ENCODE measurements at regions not wholly inside any gene's neighbourhood (a gene's known extent, or its start where the extent isn't known, plus 50 kb on each side); places are given as distances from the start of the nearest gene placed in this dataset.
"Not testable (repeated sequence)": the region's sequence is repeated elsewhere in the genome, so short reads cannot be mapped to it uniquely, and the experiment has no call there.

DNA sequence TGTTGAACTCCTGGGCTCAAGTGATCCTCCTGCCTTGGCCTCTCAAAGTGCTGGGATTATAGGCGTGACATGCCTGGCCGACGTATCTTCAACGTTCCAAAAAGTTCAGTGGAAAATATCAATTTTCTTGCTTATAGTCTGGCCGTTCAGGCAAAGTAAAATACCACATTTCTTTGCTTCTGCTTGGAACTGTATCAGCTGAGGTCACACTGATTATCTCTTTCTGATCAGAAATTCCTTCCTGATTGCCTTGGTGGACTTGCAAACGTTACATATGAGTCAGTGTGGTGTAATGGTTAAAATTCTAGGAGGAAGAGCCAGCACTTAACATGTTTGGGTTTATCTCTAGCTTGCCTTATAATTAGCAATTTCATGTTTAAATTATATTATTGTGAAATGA, 189.5 kb upstream of the VKORC1L1 start:
- DNase-seq; ATAC-seq; intact Hi-C loops (cut with DNase I): not testable (repeated sequence)

DNA sequence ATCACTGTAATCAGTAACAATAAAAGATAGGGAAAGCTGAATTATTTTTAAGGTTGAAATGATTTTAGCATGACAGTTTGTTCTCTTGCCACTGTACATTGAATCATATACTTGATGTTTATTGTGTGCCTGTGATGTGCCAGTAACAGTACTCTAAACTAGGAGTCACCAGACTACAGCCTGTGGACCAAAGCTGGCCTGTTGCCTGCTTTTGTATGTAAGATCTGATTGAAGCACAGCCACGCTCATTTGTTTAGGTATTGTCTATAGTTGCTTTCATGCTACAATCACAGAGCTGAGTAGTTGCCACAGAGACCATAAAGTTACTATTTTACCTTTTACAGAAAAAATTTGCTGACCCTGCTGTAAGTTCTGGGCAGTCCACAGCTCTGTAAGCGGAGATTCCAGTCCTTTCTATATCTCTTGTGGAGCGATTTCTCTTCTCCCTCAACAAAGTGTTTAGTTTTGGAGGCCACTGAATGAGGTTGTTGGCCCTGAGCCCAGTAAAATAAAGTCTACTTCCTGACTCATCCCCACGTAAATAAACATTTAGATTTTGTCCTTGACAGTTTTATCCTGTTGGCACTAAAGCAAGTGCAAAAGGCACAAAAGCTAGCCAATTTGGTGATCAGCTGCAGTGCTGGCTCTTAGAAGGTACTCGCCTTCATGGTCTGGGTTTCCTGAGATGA, 173.7 kb upstream of the VKORC1L1 start:
- ATAC-seq, result peak in 1 of 2 donors; percentile 23
- intact Hi-C loops (cut with DNase I); DNase-seq: not testable (repeated sequence)

DNA sequence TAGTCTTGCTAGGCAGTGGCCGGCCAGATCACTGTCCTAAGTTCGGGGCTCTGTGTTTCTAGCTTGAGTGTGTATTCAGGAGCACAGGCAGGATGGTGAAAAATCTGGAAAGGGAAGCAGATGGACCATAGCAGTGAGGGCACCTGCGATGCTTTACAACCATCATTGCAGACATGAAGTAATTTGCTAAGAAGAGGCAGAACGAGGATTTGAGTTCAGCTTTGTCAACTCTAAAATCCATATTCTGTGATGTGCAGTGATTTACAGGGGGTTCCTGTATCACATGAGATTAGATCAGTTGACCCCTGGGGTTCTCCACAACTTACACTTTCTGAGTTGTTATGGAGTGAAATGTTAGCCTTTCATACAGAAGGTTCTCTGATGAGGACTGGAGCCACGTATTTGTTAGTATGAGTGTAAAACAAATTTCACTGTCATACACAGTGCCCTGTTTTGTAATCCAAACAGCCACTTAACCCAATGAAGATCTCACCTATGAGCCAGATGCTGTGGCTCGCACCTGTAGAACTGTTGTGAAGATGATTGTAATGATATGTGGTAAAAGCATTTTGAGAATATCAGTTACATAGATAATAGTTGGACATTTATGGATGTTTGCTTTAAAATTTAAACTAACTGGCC, 173.0 kb upstream of the VKORC1L1 start:
- DNase-seq; intact Hi-C loops (cut with DNase I); ATAC-seq: not testable (repeated sequence)

DNA sequence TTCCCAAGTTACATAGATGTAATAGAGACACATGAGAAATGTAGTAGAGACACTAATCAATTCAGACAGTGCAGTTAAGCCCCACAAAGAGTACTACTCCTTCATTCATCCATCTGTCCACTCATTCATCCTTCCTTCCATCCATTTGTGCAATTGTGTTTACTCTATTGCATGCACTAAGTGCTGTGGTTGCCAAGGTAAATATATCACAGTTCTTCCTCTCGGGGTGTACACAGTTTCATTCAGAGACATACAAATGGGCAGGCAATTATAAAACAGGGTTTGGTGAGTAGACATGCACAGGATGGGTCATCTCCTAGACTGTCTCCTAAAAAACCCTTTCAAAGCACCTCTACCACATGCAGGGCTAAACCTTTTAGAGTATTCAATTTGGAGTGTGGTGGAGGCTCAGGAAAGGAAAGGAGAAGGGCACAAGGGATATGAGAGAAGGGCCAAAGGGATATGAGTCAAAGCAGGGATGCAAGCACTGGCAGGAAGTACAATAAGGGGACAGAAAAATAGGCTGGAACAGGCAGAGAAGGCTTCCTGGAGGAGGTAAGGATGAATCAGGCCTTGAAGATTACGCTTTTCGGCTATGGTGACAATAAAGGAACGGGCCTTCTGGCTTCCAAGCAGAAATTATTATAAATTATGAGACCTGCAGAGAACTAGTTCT, 153.6 kb upstream of the VKORC1L1 start:
- intact Hi-C loops (cut with DNase I), result not testable (repeated sequence)

DNA sequence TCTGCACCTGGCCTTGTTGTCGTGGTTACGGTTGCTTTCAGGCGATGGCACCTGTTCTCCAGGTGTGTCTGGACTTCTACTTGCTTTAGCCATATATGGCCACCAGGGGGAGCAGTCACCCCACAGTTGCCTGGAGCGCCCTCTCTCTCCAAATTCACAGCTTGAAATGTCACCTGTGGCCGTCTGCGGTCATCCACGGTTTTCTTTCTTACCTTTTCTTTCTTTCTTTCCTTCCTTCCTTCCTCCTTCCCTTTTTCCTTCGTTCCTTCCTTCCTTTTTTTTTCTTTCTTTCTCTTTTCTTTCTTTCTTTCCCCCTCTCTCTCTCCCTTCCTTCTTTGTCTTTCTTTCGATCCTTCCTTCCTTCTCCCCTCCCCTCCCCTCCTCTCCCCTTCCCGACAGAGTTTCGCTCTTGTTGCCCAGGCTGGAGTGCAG, 150.5 kb upstream of the VKORC1L1 start:
- ATAC-seq (peak; percentile 49 to 55), DNase-seq (peak; percentile 47)
- intact Hi-C loops (cut with DNase I), result no loop called here

More for the DNA sequence above, 153.6 kb upstream of the VKORC1L1 start:
- not testable (repeated sequence) for ATAC-seq, DNase-seq

DNA sequence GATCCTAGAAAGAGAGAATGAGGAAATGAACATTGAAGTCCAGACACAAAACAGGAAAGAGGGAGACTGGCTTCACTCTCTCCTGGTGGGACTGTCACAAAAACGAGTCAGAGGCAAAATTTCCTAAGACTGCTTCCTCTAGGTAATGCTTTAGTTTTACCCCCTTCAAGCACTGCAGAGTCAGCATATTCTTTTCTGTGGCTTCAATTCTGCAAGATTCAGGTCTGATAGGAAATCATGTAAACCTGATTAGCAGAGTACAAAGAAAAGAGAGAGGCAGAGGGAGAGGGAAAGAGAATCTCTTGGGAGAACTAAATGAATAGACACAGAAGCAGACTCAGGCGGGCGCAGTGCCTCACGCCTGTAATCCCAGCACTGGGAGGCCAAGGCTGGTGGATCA, 145.7 kb upstream of the VKORC1L1 start:
- intact Hi-C loops (cut with DNase I); DNase-seq; ATAC-seq: not testable (repeated sequence)

DNA sequence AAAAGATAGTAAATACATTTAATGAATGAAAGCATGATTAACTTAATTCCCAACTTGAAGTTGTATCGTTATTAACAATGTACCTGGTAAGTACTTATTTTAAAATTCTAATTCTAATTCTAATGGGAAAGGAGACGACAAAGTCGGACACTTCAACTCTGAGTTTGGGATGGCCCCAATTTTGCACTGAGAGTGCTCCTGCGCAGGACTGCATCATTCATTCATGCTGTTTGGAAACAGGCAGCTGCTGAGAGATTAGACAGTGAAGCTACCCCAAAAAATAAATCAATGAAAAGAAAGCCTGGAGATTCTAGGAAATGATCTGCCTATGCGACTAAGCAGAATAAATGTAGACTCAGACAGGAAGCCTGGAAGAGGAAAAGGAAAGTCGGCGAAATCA, 141.7 kb upstream of the VKORC1L1 start:
- no peak for DNase-seq
- ATAC-seq, result no peak
- intact Hi-C loops (cut with DNase I), result no loop called here

DNA sequence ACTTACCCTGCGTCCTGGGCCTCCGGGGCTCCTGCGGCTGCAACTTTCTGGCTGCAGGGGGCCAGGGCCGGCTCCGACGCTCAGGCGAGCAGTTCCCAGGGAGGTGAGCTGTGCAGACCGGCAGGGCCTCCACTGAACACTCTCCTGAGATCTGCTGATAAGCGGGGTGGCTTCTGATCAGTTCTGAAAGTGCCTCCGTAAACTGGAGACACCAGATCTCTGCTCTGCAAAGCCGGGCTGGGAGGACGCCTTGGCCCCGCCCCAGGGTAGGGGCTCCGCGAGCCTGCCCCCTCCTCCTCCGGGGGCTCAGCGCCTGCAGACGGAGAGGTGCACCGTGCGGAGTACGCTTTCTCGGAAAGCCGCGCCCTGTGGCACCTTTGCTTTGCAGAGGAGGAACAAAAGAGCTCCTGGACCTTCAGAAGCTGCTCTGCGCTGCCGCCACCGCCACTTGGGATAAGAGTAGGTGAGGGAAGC, 141.3 kb upstream of the VKORC1L1 start:
- intact Hi-C loops (cut with DNase I), result no loop called here
- no peak for DNase-seq
- ATAC-seq, result peak; percentile 36 to 44

DNA sequence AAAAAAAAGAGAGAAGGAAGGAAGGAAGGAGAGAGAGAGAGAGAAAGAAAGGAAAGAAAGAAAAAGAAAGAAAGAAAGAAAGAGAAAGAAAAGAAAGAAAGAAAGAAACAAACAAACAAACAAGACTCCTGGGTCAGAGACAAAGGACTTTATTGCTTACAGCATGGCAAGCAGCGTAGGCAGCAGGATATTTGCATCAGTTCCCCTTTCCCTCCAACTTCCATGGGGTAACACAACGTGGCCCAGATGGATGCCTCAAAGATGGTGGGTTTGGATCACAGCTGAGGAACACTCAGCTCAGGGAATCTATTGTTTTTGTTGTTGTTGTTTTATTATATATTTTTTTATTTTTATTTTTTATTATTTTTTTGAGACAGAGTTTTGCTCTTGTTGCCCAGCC, 128.5 kb upstream of the VKORC1L1 start:
- ATAC-seq (no peak), DNase-seq (no peak)
- intact Hi-C loops (cut with DNase I), result no loop called here

DNA sequence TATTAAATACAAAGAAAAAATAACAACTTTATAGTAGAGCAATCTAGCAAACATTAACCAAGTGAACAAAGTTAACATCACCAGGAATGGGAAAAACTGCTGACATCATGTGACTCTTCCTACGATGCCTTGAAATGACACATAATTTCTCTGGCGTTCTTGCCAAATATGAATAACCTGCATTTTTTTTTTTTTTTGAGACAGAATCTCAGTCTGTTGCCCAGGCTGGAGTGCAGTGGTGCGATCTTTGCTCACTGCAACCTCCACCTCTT, 126.5 kb upstream of the VKORC1L1 start:
- ATAC-seq (no peak), DNase-seq (no peak)
- intact Hi-C loops (cut with DNase I), result no loop called here

DNA sequence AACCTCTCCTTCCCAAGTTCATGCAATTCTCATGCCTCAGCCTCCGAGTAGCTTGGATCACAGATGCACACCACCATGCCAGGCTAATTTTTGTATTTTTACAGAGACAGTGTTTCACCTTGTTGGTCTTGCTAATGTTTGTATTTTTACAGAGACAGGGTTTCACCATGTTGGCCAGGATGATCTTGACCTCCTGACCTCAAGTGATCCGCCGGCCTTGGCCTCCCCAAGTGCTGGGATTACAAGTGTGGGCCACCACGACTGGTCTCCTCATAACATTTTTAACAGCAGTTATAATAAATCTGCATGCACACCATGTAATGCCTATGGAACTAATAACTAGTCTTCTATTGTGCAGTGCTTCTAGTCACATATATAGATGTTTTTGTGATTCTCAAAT, 123.8 kb upstream of the VKORC1L1 start:
- no peak for ATAC-seq
- DNase-seq, result no peak
- intact Hi-C loops (cut with DNase I), result no loop called here

DNA sequence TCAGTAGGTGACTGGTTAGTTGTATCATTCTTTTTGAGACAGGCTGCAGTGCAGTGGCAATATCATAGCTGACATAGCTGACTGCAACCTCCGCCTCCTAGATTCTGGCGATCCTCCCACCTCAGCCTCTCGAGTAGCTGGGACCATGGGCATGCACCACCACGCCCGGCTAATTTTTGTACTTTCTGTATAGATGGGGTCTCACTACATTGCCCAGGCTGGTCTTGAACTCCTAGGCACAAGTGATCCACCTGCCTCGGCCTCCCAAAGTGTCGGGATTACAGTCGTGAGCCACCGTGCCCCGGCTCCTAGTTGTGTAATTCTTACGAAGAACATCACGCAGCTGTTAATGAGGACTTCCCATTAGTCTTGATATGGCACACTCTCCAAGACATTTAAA, 123.4 kb upstream of the VKORC1L1 start:
- no peak for DNase-seq
- intact Hi-C loops (cut with DNase I), result no loop called here
- no peak for ATAC-seq

DNA sequence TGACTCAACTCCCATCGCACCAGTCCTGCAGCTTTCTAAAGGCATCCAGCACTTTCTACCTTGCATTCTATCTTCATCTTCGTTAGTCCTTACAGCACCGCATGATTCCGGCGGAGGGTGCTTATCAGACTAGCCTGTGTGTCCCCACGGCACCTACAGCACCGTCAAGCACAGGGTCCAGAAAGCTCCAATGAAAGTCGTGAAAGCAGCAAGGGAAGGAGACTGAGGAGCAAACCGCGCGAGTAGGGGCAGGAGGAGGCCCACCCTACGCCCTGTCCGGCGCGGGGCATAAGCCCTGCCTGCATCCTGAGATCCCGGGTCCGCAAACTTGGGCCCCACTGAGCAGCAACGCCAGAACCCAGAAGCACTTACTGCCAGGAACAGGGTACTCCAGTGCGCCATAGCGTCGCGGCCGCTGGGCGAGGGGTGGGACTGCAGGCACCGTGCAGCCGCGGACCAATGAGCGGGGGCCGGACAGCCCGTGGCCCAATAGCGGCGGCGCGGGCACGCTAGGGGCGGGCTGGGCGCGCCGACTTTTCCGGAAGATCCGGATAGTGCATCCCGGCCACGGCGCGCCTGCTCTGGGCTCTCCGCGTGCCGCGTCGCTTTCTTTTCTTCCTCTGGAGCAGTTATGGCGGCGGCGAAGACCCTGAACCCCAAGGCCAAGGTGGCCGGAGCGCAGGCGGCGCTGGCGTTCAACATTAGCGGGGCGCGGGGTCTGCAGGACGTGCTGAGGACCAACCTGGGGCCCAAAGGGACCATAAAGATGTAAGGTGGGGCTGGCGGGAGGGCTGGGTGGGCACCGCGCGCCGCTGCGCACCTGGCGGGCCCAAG, 122.1 kb upstream of the VKORC1L1 start:
- DNase-seq (peak; percentile 93), ATAC-seq (peak; percentile 100)
- intact Hi-C loops (cut with DNase I), result no loop called here

DNA sequence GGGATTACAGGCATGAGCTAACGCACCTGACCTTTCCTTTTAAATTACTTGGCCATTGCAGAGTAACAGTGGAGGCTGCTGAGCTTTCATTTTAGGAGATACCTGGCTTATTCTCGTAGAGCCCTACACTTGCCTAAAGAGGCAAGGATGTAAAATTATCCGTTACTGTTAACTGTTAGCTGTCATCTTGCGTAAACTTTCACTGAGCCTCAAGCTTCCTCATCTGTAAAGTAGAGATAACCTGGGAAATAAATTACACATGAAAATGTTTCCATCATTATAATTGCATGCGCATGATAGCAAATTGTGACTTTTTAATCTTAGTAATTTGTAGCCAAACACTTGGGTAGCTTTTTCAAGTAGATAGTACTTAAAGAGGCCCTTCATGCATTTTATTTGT, 118.8 kb upstream of the VKORC1L1 start:
- ATAC-seq; intact Hi-C loops (cut with DNase I); DNase-seq: not testable (repeated sequence)

DNA sequence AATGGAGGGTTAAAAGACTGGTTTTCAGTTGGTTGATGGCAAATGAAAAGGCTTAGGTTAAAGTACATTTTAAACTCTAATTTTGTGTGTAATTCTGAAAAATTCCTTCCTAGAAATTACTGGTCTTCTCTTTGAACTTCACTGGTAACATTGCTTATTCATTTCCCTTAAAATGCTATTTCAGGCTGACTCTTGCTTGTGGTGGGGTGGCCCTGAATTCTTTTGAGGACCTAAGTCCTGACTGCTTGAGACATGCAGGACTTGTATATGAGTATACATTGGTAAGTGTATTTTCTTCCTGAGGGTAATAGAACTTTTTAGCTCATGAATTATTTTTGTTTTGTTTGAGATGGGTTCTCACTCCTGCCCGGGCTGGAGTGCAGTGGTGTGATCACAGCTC, 113.9 kb upstream of the VKORC1L1 start:
- DNase-seq; ATAC-seq; intact Hi-C loops (cut with DNase I): not testable (repeated sequence)

DNA sequence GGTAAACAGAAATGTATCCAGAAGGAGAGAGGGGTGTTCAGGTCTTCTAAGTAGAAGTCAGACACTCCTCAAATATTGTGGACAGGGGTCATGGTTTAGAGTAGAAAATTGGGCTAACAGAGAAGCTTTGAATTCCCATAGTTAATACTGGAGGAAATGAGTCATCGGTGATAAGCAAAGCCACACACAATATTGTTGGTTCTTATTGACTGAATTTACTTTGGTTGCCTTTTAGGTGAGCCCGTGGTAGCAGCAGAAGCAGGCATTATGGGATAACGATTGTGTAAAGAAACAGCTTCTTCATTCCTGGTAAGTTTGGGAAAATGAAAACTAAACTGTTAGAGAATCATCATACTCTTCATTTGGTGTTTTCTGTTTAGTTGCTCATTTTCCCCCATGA, 110.2 kb upstream of the VKORC1L1 start:
- ATAC-seq, result peak; percentile 41 to 70
- intact Hi-C loops (cut with DNase I); DNase-seq: not testable (repeated sequence)

DNA sequence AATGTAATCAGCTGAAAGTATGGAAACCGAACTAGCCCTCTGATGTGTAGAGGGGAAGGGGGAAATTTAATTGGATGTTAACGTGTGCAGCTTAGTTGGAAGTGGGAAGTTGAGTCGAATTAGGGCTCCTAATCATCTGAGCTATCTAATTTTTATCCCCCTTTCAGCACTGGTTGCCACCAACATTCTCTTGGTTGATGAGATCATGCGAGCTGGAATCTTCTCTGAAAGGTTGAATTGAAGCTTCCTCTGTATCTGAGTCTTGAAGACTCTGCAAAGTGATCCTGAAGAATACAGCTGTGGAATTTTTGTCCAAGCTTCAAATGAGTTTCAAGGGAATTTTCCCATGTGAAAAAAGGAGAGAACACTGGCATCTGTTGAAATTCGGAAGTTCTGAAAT, 109.8 kb upstream of the VKORC1L1 start:
- DNase-seq; intact Hi-C loops (cut with DNase I); ATAC-seq: not testable (repeated sequence)

DNA sequence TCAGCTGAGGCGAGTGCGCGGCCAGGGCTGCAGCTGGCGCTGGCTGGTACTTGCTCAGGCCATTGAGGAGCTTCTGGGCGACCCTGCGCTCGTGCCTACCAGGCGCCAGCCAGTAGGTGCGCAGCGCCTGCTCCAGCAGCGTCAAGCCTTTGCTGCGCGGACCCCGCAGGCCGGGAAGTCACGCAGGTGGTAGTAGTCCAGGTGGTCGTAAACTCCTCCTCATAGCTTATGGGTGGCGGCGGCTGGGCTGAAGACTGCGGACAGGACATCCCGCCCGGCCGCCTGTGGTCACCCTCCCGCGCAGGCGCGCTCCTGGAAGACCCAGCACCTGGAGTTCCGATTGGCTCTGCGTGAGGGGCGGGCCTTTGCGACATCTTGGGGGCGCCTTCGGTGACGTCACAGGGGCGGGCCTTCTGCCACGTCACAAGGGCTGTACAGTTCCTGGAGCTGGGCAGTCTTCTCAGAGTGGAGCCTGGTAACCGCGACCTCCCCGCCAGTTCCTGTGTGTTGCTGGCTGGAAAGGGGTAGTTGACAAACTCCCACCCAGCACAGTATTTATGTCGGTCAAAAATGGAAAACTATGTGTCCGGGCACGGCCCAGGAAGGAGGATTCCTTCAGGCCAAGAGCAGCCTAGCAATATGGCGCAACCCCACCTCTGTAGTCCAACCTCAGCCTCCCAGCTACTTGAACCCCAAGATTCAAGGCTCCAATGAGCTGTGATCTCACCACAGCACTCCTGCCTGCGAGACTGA, 102.2 kb upstream of the VKORC1L1 start:
- peak; percentile 99 for ATAC-seq
- DNase-seq, result peak; percentile 96
- intact Hi-C loops (cut with DNase I), result not testable (repeated sequence)

DNA sequence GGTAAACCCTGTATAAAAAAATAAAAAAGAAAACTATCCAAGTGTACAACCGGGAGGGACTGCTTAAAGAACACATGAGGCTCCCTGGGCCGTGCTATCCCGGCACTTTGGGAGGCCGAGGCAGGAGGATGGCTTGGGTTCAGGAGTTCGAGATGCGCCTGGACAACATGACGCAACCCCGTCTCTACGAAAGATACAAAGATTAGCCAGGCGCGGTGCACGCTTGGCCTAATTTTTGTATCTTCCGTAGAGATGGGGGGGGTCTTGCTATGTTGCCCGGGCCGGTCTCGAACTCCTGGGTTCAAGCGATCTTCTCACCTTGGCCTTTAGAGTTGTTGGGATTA, 101.7 kb upstream of the VKORC1L1 start:
- ATAC-seq; DNase-seq; intact Hi-C loops (cut with DNase I): not testable (repeated sequence)
